GM21381 (cell line): ENCODE measurements at regions not wholly inside any gene's neighbourhood (a gene's known extent, or its start where the extent isn't known, plus 50 kb on each side); places are given as distances from the start of the nearest gene placed in this dataset.
A peak's percentile ranks its signal among the peaks of the same experiment; 100 is the strongest.
"Not testable (repeated sequence)": the region's sequence is repeated elsewhere in the genome, so short reads cannot be mapped to it uniquely, and the experiment has no call there.

Source experiments
- ATAC-seq: cut with Tn5 transposase; IDR thresholded peaks from one replicate; pipeline ENCODE4 v1.9.1; 2021; ENCODE audit warnings: mild to moderate bottlenecking, moderate library complexity; ENCODE audit not compliant: unreplicated experiment

DNA sequence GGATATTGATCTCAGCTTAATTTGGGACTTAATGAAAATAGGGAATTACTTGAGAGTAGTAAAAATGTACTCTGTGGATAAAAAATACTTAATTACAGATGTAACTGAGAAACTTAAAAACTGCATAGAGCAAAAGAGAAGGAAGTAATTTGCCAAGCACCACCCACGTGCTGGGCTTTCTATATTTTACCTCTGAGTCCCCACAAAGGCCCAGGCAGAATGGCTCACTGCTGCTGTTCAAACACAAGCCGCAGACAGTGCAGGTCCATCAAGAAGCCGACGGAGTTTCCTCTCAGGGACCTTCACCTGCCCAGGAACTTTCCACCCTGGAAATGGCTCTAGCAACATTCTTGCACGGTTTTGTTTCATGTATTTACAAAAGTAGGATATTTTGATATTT is 77.2 kb upstream of the TRPM1 start:
- no peak for ATAC-seq

DNA sequence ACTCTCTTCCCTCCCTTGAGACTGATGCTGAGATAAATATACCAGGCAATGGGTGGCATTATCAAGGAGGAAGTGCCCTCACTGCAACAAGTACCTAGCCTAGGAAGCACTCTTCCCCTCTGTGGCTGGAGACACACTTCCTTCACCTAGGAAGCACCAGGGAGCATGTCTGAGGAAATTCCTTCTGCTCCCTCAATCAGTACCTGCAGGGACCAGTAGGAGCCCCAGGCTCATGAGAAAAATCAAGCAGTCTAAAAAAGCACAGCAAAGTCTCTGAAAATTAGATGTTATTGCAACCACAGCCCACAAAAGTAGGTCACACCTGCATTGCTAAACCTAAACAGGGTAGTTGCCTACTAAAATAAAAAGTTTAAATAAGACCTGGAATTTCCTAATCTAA is 78.2 kb upstream of the TRPM1 start:
- ATAC-seq, result no peak

DNA sequence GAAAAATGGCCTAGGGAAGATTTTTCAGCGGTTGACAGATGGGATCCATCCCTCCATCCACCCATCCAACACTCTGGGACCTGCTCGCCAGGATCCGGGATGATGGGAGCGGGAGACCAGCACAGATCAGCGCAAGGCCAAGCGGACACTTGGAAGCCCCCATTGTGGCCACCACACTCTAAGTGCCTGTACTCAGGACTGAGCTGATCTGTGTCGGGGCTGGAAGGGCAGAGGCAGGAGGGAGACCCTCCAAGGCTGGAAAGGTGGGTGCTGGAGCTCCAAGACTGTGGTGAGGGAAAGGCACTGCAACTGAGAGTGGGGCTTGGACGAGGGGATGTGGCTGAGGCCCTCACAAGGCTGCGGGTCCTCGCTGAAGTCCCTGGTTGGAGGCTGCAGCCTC is 91.8 kb upstream of the TRPM1 start:
- ATAC-seq, result no peak

DNA sequence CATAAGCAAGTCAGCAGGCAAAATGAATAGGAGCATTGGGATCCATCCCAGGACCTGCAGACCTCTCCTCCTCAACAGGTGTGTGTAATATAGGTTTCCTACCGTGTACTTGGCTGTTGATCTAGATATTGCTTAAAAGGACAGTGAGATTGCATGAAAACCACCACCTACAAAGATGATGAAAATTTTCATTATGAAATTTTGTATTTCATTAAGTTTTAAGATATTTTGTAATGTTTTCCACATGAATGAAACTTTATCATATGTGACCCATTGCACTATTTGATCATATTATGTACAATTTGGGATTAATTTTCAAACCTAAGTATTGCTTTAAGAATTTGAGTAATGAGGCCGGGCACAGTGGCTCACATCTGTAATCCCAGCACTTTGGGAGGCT is 94.3 kb upstream of the TRPM1 start:
- no peak for ATAC-seq

DNA sequence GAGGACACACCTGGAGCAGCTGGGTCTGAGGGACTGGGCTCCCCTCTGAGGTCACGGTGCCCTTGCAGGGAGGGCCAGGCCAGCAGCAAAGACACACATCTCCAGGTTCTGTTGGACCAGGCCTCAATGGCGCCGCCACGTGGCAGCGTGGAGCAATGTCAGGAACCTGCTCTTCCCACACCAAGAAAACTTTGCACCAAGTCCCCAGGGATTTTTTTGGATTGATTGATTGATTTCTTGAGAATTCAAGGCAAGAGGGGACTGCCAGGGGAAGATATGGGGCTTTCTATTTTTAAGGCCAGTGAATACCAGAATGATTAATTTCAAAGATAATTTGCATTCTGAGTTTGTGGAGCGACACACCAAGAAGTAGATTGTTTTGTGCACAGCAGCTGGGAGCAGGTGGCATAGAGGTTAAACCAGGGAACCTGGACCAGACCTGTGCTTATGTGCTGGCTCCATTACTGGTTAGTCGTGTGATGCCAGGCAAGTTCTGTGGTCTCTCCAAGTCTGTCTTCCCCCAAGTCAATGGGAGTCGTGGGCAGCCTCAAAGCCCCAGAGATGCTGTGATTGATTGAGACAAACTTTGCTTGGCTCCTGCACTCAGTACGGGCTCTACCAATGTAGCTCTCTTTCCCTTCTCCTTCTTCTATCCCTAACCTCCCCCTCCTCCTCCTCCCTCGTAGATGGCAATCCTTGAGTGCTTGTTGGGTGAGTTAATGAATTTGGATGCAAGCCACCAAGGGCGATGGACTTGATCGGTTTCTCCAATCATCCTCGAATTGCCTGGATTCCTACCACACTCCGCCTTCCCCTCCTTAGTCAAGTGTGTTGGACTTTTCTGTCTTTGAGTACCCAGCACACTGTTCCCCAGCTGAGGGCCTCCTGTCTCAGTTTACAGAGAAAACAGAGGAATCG is 96.2 kb upstream of the TRPM1 start:
- ATAC-seq, result no peak

DNA sequence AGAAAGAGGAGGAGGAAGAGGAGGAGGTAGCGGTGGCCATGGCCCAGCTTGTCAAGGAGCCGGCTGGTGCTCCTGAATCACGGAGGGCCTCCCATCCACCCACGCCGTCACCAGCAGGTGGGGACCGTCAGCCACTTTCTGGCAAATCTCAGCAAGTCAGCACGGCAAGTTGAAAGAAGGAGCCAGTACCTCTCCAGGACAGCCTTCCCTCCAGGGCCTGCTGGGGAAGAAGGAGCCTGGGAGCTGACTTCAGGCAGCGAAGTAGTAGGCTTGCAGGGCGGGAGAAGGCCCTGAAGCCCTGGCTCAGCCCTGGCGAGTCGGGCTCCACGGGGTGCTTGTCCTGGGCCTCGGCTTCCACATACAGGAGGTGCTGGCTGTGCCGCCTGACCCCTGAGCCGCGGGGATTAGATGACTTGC is 99.2 kb upstream of the TRPM1 start:
- ATAC-seq, result no peak

DNA sequence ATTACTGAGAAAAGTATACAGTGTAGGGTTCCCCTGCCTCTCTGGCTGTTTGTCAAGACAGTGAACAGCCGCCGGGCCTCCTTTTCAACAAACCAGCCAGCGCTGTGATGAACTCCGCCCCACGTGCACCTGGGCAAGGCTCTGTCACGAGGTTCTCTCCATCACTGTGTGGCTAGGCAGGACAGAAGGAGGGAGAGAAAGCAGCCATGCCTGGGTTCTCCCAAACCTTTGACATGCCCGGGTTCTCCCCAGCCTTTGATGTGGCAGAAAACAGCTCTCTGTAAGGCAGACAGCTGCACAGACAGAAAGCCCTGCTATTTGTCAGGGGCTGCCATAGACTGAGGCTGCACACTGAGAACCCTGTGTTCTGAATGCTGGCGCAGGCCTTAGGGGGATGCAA is 101.4 kb upstream of the TRPM1 start:
- no peak for ATAC-seq

DNA sequence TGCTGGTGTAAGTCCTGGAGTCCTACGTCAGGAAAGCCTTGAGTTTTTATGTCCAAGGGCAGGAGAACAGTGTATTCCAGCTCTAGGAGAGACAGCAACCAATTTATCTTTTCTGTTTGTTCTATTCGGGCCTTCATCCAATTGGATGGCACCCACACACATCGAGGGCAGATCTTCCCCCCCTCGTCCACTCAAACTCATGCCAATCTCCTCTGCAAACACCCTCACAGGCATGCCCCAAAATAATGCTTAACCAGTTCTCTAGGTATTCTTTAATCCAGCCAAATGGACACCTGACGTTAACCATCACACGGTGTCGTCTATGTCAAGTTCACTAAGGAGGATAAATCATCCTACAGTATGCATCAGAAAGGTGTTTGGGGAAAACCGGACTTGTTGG is 102.5 kb upstream of the TRPM1 start:
- ATAC-seq, result no peak

DNA sequence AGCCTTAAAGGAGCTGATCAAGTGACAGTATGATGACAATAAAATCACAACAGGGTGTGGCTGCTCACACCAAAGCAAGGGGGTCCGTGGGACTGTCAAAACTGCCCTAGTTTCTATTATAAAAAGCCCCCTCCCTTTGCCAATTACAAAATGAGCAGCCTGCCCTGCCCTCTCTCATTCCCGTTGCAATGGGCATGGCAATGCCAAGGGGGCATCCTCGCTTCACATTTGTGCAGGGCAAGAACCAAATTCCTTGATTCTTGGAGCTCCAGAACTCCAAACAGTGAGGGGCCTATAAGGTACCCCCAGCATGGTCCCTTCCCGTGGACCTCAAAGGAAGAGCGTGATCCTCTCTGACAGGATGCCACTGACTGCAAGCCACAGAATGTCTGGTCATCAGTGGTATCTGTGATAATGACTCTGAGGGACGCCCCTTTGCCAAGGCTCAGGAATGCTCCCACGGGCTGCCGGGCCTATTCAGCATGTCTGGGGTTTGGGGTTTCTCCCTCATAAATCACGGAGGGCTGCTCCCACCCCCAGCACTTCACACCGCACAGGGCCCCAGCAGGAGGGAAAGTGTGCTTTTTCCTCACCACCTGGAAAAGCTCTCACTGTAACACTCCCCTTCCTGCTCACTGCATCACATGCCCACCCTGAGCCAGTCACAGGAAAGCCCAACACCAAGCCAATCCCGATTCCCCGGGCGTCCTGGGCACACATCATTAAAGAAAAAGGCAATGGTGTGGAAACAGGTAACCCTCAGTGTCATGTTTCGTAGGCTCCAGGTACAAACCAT is 105.1 kb upstream of the TRPM1 start:
- ATAC-seq, result no peak

DNA sequence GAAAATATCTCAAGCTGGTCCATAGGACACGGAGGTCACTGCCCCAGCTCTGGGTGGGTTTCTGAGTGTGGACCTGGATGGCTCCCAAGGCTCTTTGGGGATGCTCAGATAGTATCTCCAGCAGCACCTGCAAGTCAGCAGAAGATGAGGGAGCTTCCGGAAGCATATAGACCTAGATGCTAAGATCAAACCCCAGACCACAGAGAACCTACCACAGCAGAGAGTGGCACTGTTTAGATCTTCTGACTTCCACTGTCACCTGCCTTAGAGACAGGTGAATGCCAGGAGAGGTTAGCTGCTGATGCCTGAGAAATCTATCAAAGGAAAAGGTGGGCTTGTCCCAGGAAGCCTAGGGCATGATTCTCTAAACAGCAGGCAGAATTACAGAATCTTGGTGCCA is 105.7 kb upstream of the TRPM1 start:
- no peak for ATAC-seq

DNA sequence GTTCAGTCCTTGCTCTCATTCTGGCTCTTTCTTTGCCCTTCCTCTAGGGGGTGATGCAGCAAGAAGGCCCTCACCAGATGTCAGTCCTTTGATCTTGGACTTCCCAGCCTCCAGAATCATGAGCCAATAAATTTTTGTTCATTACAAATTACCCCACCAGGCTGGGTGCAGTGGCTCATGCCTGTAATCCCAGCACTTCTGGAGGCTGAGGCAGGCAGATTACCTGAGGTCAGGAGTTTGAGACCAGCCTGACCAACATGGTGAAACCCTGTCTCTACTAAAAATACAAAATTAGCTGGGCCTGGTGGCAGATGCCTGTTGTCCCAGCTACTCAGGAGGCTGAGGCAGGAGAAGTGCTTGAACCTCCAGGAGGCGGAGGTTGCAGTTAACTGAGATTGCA is 106.3 kb upstream of the TRPM1 start:
- not testable (repeated sequence) for ATAC-seq

DNA sequence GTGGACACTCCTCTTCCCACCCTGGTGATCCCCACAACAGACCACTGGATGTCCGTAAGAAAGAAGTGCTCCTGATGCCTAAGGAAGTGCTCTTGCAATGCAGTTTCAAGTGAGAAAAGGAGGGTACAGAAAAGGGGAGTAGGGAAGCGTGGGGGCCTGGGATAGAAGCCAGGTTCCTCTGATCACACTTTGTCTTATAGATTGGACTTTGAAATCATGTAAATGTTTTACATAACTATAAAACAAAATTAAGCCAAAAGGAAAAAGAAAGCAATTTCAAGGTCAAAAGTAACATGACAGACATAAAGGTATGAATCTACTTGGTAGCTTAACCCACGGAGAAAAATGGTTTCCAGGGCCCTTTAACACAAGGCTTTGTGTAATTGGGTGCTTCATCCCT is 107.3 kb upstream of the TRPM1 start:
- ATAC-seq, result no peak

DNA sequence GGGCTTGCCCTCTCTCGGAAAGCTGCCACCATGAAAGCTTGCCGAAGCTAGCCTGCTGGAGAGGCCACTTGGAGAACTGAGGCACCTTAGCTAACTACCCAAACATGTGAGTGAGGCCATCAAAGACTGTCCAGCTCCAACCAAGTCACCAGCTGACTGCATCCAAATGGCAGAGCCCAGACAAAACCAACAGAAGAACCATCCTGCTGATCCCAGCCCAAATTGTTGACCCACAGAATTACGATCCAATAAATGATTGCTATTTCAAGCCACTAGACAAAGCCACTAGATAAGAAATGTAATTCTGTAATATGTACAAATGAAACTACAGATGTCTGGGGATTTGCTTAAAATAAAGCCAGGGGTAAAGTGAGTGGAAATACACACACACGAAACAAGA is 109.8 kb upstream of the TRPM1 start:
- ATAC-seq, result no peak

DNA sequence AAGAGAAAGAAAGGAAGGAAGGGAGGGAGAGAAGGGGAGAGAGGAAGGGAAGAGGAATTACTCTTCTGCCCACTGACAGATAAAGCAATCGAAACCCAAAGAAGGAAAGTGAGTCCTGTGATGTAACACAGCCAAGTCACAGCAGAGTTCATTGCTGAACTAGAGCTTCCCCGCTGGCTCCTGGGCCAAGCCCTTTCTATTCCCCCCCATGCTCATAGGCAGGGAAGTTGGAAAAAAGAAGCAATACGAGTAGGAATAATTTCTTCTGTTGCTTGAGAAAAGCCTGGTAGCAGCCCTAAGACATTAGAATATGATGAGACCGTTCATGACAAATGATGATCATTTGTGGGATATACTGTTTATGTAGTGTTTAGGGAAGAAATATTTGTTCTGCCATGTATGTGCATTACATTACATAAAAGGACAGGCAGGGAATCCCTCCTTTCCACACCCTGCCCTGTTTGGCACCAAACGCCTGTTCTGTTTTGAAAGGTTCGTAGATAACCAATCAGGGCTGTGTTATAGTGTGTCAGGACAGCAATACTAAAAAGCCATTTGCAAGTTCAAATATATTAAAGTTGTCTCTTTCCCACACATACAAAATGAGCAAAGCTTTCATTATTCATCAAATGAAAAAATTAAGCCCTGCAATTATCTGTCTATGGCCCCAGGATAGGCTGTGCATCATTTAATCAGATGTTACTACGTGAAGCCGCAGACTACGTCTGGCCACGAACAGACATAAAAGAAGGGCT is 111.0 kb upstream of the TRPM1 start:
- ATAC-seq, result no peak

DNA sequence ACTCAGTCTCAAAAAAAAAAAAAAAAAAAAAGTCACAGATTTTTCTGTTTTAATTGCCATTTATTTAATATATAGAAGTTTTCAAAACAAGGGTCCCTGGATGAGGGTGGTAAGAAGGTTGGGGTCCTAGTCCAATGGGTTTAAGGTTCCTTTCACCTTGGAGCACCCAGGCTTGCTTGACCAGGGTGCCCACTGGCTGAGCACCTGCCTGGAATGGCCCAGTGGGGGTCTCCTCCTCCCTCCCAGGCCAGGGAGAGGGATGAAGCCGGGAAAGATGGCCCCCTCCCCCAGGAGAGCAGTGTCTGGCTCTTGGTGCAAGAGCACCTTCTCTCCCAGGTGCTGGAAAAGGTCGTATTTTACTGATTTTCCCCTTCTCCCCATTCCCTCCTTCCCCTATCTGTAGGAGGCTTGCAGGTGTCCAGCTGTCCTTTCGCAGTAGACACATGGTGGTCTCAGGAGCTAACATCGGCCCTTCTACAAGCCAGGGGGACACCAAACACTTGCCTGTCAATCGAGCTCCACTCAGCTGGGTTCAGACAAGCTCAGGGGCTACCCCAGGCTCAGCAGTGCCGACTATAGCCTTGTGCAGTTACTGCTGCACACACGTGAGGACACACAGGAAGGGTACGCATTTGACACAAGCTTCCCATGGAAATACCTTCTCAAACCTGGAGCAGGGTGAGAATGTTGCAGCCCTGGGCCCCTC is 112.3 kb upstream of the KLF13 start:
- no peak for ATAC-seq

DNA sequence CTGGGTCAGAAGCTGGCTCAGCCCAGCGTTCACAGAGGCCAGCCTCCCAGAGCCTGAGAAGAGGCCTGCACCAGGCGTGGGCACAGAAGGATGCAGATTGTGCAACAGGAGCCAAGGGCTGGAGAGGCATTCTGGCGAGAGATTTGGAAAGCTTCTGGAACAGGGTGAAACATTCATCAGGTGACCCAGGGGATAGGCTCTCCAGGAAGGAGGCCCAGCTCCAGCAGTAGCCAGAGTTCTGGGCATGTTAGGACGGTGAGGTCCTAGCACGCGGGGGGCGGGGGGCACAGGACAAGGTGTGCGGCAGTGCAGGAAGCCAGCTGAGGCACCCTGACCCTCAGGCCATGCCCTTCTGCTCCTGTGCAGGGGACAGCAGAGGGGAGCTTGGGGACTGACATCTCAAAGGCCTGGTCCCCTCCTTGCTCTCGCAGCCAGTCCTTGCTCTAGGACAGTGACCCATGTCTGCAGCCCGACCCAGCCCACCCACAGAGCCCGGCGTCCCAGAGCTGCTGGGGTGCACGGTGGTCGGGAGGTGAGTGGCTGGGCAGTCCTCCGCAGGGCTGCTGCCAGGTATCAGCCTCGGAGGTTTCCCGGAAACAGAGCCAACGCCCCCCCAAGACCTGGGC is 111.7 kb upstream of the KLF13 start:
- no peak for ATAC-seq

DNA sequence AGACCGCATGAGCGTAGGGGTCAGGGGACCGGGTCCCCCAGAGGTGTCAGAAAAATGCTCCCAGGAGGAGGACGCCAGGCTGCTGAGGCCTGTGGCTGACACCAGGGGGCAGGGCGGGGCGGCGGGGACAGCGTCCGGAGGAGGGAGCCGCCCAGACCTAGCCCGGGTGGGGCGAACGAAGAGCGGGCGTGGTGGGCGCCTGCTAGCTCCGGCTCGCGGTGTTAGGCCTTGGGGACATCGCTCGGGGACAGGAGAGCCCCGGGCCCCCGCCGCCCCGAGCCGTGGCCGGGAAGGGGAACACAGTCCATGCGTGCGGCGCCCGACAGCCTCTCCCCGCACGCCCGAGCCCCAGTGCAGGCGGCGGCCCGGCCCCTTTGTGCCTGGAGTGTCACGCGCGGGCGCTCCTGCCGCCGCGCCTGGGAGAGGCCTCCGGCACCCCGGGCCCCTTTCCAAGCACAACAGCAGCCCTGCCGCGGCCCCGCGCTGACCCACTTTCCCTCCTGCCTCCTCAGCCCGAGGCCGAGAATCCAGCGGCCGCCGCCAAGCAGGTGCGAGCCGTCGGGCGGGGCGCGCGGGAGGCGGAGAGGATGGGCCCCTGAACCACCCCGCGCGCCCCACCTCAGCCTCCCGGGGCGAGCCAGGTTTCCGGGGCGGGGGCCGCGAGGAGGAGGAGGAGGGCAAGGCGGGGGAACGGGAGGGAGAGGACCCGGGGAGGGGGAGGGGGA is 111.0 kb upstream of the KLF13 start:
- peak; percentile 82 for ATAC-seq

DNA sequence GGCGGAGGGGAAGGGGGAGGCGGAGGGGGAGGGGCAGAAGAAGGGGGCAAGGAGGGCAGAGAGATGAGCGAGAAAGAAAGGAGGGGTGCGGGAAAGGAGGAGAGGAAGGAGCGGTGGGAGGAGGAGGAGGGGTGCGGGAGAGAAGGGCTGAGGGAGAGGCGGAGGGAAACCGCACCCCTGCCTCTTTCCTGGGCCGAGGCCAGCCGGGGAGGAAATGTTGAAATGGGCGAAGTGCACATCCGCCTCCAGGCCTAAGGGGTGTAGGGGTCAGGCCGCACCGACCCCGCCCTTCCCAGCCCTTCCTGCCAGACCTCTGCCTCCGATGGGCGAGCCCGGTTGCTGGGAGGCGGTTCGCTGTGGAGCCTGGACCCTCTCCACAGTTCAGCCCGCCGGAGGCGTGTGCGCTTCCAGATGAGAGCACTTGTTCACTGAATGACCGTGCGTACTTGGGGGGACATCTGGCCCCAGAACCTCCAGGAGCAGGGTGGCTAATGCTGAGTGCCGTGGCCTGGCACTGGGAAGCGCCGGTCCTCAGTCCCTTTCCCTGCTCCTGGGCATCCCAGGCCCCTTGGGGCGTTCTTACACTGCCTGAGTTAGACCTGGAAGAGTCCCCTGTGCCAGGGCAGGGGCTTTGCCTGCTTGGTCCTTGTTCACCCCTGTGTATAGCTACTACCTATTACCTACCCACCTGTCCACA is 110.3 kb upstream of the KLF13 start:
- peak; percentile 33 for ATAC-seq

DNA sequence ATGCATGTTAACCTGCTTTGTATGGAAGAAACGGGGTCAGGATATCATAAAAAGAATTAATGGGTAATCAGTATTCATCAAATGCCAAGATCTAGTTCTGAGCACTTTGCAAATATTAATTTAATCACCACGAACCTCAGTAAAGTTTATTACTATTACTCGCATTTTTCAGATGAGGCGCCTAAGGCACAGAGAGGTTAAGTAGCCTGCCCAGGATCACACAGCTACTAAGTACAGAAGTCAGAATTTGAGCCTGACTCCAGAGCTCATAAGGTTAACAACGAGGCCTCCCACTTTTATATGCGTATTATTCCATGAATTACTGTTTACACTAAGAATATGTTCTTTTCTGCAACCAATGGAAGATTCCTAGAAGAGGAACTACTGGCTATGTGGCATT is 109.6 kb upstream of the KLF13 start:
- no peak for ATAC-seq
